GM23338 (cell line): ENCODE measurements at regions not wholly inside any gene's neighbourhood (a gene's known extent, or its start where the extent isn't known, plus 50 kb on each side); places are given as distances from the start of the nearest gene placed in this dataset.

Experiments
- ATAC-seq: fragments of 200-7000 bp; cut with Tn5 transposase; 3 replicates; pipeline ENCODE4 v1.9.1; 2020
- DNase-seq: peaks from one replicate; pipeline ENCODE4 v3.0.0-alpha.2; 2015; ENCODE audit warnings: low spot score
- H2AFZ ChIP-seq: fragments of 200-600 bp; sonication (generic); 2 replicates; pipeline ENCODE4 v1.8.0; 2016; ENCODE audit warnings: antibody characterized with exemption, mild to moderate bottlenecking, moderate library complexity
- H3F3A ChIP-seq: fragments of 200-600 bp; sonication (generic); replicated peaks from 2 replicates; pipeline ENCODE4 v1.8.0; 2017; ENCODE audit warnings: antibody characterized with exemption, mixed run types, low read depth
- H3K27ac ChIP-seq: fragments of 200-600 bp; sonication (generic); 2 replicates; pipeline ENCODE4 v1.6.1; 2016; ENCODE audit warnings: low read depth
- H3K27me3 ChIP-seq: fragments of 200-600 bp; sonication (generic); 2 replicates; pipeline ENCODE4 v1.8.0; 2016; ENCODE audit warnings: mild to moderate bottlenecking, mixed run types, moderate library complexity; ENCODE audit not compliant: insufficient read depth
- H3K36me3 ChIP-seq: fragments of 200-600 bp; sonication (generic); 2 replicates; pipeline ENCODE4 v1.8.0; 2016; ENCODE audit warnings: mild to moderate bottlenecking; ENCODE audit not compliant: insufficient read depth
- H3K4me1 ChIP-seq: fragments of 200-600 bp; sonication (generic); 2 replicates; pipeline ENCODE4 v1.8.0; 2016; ENCODE audit warnings: mild to moderate bottlenecking, moderate library complexity; ENCODE audit not compliant: insufficient read depth
- H3K4me2 ChIP-seq: fragments of 200-600 bp; sonication (generic); 2 replicates; pipeline ENCODE4 v1.7.1; 2017; ENCODE audit warnings: mixed run types
- H3K4me3 ChIP-seq: fragments of 200-600 bp; sonication (generic); 2 replicates; pipeline ENCODE4 v1.6.1; 2016; ENCODE audit warnings: mixed run types
- H3K79me2 ChIP-seq: fragments of 200-600 bp; sonication (generic); replicated peaks from 2 replicates; pipeline ENCODE4 v1.8.0; 2017; ENCODE audit warnings: mild to moderate bottlenecking; ENCODE audit not compliant: insufficient read depth
- H3K9me2 ChIP-seq: fragments of 200-600 bp; sonication (generic); 2 replicates; pipeline ENCODE4 v1.8.0; 2017; ENCODE audit not compliant: insufficient read depth
- H4K20me1 ChIP-seq: fragments of 200-600 bp; sonication (generic); replicated peaks from 2 replicates; pipeline ENCODE4 v1.8.0; 2017; ENCODE audit warnings: mild to moderate bottlenecking; ENCODE audit not compliant: insufficient read depth
- H3K27ac Mint-ChIP-seq: 2 replicates; pipeline ENCODE4 v1.8.0; 2020; ENCODE audit warnings: inconsistent platforms, mild to moderate bottlenecking, moderate library complexity, mixed read lengths
- H3K27me3 Mint-ChIP-seq: 3 replicates; pipeline ENCODE4 v1.8.0; 2022; ENCODE audit warnings: low read depth, mild to moderate bottlenecking, moderate library complexity, mixed read lengths, inconsistent platforms; ENCODE audit not compliant: insufficient read depth, poor library complexity
- H3K36me3 Mint-ChIP-seq: 3 replicates; pipeline ENCODE4 v1.8.0; 2021; ENCODE audit warnings: low read depth, mild to moderate bottlenecking, inconsistent platforms, moderate library complexity, mixed read lengths
- H3K4me1 Mint-ChIP-seq: 3 replicates; pipeline ENCODE4 v1.8.0; 2020; ENCODE audit warnings: mild to moderate bottlenecking, inconsistent platforms, mixed read lengths
- H3K4me3 Mint-ChIP-seq: 3 replicates; pipeline ENCODE4 v1.8.0; 2021; ENCODE audit warnings: moderate library complexity, mild to moderate bottlenecking, inconsistent platforms, mixed read lengths
- H3K9me3 Mint-ChIP-seq: 3 replicates; pipeline ENCODE4 v1.8.0; 2020; ENCODE audit warnings: moderate library complexity, mild to moderate bottlenecking, inconsistent platforms, mixed read lengths
- CREB1 ChIP-seq: fragments of 250-450 bp; sonication (Bioruptor Pico); IDR thresholded peaks from 2 replicates; pipeline ENCODE4 v1.5.0; 2020; ENCODE audit warnings: low read depth, mild to moderate bottlenecking, moderate library complexity
- ETS1 ChIP-seq: IDR thresholded peaks from 2 replicates; pipeline ENCODE4 v1.6.1; 2016; ENCODE audit warnings: antibody characterized with exemption
- EZH2 ChIP-seq: fragments of 200-600 bp; sonication (generic); IDR thresholded peaks from one replicate; pipeline ENCODE4 v1.8.0; 2017; ENCODE audit warnings: antibody characterized with exemption, mild to moderate bottlenecking, low read depth; ENCODE audit not compliant: unreplicated experiment
- EZH2phosphoT487 ChIP-seq: fragments of 200-600 bp; sonication (generic); IDR thresholded peaks from one replicate; pipeline ENCODE4 v1.8.1; 2018; ENCODE audit warnings: antibody characterized with exemption; ENCODE audit not compliant: unreplicated experiment
- JUNB ChIP-seq: IDR thresholded peaks from one replicate; pipeline ENCODE4 v1.6.1; 2016; ENCODE audit warnings: antibody characterized with exemption; ENCODE audit not compliant: unreplicated experiment
- NANOG ChIP-seq: IDR thresholded peaks from 2 replicates; pipeline ENCODE4 v1.6.1; 2016; ENCODE audit warnings: antibody characterized with exemption, borderline replicate concordance
- POLR2AphosphoS5 ChIP-seq: IDR thresholded peaks from 2 replicates; pipeline ENCODE4 v1.6.1; 2016; ENCODE audit warnings: antibody characterized with exemption, low read depth
- STAT1 ChIP-seq: IDR thresholded peaks from one replicate; pipeline ENCODE4 v1.6.1; 2016; ENCODE audit warnings: antibody characterized with exemption; ENCODE audit not compliant: unreplicated experiment
- ZNF331 ChIP-seq: fragments of 250-450 bp; sonication (Bioruptor Pico); IDR thresholded peaks from 2 replicates; pipeline ENCODE4 v1.5.0; 2020; ENCODE audit warnings: low read depth, mild to moderate bottlenecking, moderate library complexity
- TF ChIP-seq, protein P1 (sequence below): fragments of 250-450 bp; sonication (Bioruptor Pico); IDR thresholded peaks from 2 replicates; pipeline ENCODE4 v1.5.0; 2020; ENCODE audit warnings: mild to moderate bottlenecking, moderate library complexity

DNA sequence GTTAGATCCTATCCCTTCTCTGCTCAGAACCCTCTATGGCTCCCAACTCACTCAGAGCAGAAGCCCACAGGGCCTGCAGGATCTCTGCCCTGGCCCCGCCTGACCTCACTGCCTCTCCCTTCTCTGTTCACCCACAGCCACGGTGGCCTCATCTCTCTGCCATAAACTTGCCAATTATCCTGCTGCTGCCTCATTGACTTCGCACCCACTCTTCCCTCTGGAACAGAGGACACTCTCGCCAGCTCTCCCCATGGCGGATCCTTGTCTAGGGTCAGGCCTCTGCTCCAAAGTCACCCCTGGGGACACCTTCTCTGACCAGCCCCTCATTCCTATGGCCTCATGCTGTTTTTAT is 86.4 kb downstream of the CEBPB start (continued):
- TF ChIP-seq, protein P1, sequence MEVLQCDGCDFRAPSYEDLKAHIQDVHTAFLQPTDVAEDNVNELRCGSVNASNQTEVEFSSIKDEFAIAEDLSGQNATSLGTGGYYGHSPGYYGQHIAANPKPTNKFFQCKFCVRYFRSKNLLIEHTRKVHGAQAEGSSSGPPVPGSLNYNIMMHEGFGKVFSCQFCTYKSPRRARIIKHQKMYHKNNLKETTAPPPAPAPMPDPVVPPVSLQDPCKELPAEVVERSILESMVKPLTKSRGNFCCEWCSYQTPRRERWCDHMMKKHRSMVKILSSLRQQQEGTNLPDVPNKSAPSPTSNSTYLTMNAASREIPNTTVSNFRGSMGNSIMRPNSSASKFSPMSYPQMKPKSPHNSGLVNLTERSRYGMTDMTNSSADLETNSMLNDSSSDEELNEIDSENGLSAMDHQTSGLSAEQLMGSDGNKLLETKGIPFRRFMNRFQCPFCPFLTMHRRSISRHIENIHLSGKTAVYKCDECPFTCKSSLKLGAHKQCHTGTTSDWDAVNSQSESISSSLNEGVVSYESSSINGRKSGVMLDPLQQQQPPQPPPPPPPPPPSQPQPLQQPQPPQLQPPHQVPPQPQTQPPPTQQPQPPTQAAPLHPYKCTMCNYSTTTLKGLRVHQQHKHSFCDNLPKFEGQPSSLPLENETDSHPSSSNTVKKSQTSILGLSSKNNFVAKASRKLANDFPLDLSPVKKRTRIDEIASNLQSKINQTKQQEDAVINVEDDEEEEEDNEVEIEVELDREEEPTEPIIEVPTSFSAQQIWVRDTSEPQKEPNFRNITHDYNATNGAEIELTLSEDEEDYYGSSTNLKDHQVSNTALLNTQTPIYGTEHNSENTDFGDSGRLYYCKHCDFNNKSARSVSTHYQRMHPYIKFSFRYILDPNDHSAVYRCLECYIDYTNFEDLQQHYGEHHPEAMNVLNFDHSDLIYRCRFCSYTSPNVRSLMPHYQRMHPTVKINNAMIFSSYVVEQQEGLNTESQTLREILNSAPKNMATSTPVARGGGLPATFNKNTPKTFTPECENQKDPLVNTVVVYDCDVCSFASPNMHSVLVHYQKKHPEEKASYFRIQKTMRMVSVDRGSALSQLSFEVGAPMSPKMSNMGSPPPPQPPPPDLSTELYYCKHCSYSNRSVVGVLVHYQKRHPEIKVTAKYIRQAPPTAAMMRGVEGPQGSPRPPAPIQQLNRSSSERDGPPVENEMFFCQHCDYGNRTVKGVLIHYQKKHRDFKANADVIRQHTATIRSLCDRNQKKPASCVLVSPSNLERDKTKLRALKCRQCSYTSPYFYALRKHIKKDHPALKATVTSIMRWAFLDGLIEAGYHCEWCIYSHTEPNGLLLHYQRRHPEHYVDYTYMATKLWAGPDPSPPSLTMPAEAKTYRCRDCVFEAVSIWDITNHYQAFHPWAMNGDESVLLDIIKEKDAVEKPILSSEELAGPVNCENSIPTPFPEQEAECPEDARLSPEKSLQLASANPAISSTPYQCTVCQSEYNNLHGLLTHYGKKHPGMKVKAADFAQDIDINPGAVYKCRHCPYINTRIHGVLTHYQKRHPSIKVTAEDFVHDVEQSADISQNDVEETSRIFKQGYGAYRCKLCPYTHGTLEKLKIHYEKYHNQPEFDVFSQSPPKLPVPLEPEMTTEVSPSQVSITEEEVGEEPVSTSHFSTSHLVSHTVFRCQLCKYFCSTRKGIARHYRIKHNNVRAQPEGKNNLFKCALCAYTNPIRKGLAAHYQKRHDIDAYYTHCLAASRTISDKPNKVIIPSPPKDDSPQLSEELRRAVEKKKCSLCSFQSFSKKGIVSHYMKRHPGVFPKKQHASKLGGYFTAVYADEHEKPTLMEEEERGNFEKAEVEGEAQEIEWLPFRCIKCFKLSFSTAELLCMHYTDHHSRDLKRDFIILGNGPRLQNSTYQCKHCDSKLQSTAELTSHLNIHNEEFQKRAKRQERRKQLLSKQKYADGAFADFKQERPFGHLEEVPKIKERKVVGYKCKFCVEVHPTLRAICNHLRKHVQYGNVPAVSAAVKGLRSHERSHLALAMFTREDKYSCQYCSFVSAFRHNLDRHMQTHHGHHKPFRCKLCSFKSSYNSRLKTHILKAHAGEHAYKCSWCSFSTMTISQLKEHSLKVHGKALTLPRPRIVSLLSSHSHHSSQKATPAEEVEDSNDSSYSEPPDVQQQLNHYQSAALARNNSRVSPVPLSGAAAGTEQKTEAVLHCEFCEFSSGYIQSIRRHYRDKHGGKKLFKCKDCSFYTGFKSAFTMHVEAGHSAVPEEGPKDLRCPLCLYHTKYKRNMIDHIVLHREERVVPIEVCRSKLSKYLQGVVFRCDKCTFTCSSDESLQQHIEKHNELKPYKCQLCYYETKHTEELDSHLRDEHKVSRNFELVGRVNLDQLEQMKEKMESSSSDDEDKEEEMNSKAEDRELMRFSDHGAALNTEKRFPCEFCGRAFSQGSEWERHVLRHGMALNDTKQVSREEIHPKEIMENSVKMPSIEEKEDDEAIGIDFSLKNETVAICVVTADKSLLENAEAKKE, result no peak
- TF ChIP-seq NANOG (no peak), EZH2 (no peak), EZH2phosphoT487 (no peak), ZNF331 (CRISPR knock-in tag) (no peak)

DNA sequence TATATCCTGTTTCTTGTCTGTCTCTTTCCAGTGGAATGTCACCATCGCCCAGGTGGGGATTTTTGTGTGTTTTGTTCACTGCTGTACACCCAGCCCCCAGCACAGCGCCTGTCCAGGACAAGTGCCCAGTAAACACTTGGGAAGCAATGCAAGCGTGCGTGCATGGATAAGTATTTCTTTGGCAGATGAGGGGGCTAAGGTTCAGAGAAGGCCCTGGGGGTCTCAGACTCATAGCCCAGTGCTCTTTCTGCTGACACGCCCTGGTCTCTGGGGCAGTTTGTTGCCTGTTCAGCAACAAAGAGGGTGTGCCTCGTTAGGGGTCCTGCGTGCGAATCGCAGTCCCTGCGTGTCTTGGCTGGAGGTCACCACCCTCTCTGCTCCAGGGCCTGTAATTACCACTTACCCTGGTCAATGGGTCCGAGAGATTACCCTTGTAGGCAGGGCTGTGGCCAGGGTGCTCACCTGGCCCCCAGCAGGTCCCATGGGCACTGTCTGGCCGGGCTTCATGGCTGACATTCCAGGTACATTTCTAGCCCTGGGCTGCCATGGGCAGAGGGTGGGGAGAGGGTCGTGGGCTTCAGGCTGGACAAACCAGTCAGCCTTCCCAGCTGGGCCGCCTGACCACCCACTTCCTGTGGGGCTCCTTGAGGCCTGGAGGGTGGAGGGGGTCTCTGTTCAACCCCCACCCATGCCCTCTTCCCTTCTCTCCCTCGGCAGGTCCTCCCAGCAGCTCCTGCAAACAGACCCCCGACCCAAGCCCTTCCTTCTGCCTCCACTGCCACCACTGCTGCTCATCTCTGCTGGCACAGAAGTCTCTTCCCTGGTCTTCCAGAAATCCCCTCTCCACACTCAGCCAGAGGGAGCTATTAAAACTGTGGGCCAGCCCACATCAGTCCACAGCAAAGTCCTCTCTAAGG is 87.1 kb downstream of the CEBPB start:
- no peak for ATAC-seq
- H3K27ac ChIP-seq, result no peak overlapping the region
- no peaks in the 10 kb centered on the region for H3F3A ChIP-seq
- no peaks in the 10 kb centered on the region for H4K20me1 ChIP-seq
- Mint-ChIP-seq H3K36me3 (no peaks in the 10 kb centered on the region), H3K4me1 (peaks cover 4% of the 10 kb centered on the region; the same call in 1 of the 3 replicates), H3K4me3 (no peak overlapping the region), H3K27me3 (peaks cover 12% of the 10 kb centered on the region), H3K27ac (no peak overlapping the region), H3K9me3 (no peaks in the 10 kb centered on the region)
- no peaks in the 10 kb centered on the region for H3K79me2 ChIP-seq
- no peaks in the 10 kb centered on the region for H3K36me3 ChIP-seq
- no peak overlapping the region for H3K4me2 ChIP-seq
- no peaks in the 10 kb centered on the region for H3K9me2 ChIP-seq
- DNase-seq, result no peak
- H3K4me3 ChIP-seq, result no peak overlapping the region
- H3K4me1 ChIP-seq, result no peaks in the 10 kb centered on the region
- no peak overlapping the region for H2AFZ ChIP-seq
- H3K27me3 ChIP-seq, result no peaks in the 10 kb centered on the region
- no peak for TF ChIP-seq CREB1 (CRISPR knock-in tag)
- no peak for TF ChIP-seq STAT1
- TF ChIP-seq NANOG, result no peak
- no peak for TF ChIP-seq JUNB
- TF ChIP-seq POLR2AphosphoS5, result no peak
- TF ChIP-seq ETS1, result no peak
- TF ChIP-seq EZH2, result no peak
